Esophagus muscularis mucosa (tissue), 3 donors: ENCODE measurements at regions not wholly inside any gene's neighbourhood (a gene's known extent, or its start where the extent isn't known, plus 50 kb on each side); places are given as distances from the start of the nearest gene placed in this dataset.

ENCODE experiments used
- CTCF ChIP-seq, 3 experiments: fragments of 200-600 bp in 2 of 3; fragments of 450-650 bp in 1 of 3; sonication (generic) in 2 of 3; IDR thresholded peaks; one replicate each; pipeline ENCODE4 v1.5.1; 2017 to 2019; ENCODE audit warnings: antibody characterized with exemption in 3 of 3, mild to moderate bottlenecking in 2 of 3, moderate library complexity in 1 of 3
- POLR2A ChIP-seq: fragments of 450-650 bp; IDR thresholded peaks from one replicate; pipeline ENCODE4 v1.6.1; 2017; ENCODE audit warnings: antibody characterized with exemption, moderate library complexity, mild to moderate bottlenecking, low read depth
- POLR2AphosphoS5 ChIP-seq, 2 donors: sonication (generic); formaldehyde crosslinking; IDR thresholded peaks; one replicate each; pipeline ENCODE4 v1.6.1; 2017; ENCODE audit warnings: antibody characterized with exemption in 2 of 2

DNA sequence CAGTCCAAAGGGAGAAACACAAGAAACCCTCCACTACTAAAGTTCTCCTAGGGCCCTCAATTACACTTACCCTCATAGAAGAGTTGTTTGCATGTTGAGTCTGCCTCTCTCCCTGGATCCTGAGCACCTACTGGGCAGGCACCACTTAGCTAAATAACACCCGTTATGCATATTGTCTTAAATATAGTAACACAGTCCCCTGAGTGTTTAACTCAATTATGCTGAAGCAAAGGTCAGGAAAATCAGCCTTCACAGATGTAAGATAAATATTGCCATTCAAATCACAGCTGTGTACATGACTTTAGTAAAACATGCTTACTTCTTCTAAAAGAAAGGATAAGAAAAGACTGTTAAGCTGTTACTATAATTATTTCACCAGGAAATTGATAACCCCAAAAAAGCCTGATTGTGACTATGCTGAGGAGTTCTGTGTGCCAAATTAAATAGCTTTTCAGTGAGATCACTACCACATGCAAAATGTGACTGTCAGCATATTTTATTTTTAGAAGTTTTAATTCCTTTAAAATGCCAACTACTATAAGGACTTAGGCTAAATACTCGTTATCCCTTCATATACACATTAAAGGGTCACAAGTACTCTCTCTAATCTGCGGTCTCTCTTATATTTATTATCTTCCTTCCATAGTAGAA is 733.9 kb upstream of the PHF14 start:
- no peak for TF ChIP-seq CTCF (IDR thresholded peaks at IDR 0.05)
- TF ChIP-seq POLR2A: no peak
- TF ChIP-seq POLR2AphosphoS5 (IDR thresholded peaks at IDR 0.05): no peak
